ENCODE measurements at regions not wholly inside any gene's neighbourhood (a gene's known extent, or its start where the extent isn't known, plus 50 kb on each side); places are given as distances from the start of the nearest gene placed in this dataset.
"Not testable (repeated sequence)": the region's sequence is repeated elsewhere in the genome, so short reads cannot be mapped to it uniquely, and the experiment has no call there.

GRCh38 chr2:234249034-234249735 lies 198.7 kb downstream of the SPP2 start:
- TF ChIP-seq CTCF (IDR thresholded peaks at IDR 0.05) = no peak
- Histone ChIP-seq H3K27me3 (ENCODE audit: control insufficient read depth, insufficient read depth, low read length) (no peaks in the 10 kb centered on the region), H3K4me2 (ENCODE audit: low read length) (no peak overlapping the region), H2AFZ (no peak overlapping the region), H3K27ac (no peak overlapping the region), H3K4me1 (no peaks in the 10 kb centered on the region), H3K9me3 (ENCODE audit: control insufficient read depth, low read length) (no peaks in the 10 kb centered on the region), H3K36me3 (ENCODE audit: control insufficient read depth, insufficient read depth, low read length) (no peaks in the 10 kb centered on the region), H3K79me2 (no peaks in the 10 kb centered on the region), H3K4me3 (ENCODE audit: low read depth, low read length) (no peak overlapping the region), H3K9ac (no peak overlapping the region)

GRCh38 chr2:234248213-234248710 lies 197.8 kb downstream of the SPP2 start:
- H3K4me3 ChIP-seq (ENCODE audit: low read depth, low read length); H2AFZ ChIP-seq; H3K4me1 ChIP-seq; H3K79me2 ChIP-seq; H3K9me3 ChIP-seq (ENCODE audit: control insufficient read depth, low read length); H3K27me3 ChIP-seq (ENCODE audit: control insufficient read depth, insufficient read depth, low read length); H3K9ac ChIP-seq; H3K27ac ChIP-seq; H3K4me2 ChIP-seq (ENCODE audit: low read length); H3K36me3 ChIP-seq (ENCODE audit: control insufficient read depth, insufficient read depth, low read length): not testable (repeated sequence)

- Histone ChIP-seq H3K4me3 (ENCODE audit: low read depth, low read length) (no peak overlapping the region), H3K36me3 (ENCODE audit: control insufficient read depth, insufficient read depth, low read length) (no peaks in the 10 kb centered on the region), H3K9me3 (ENCODE audit: control insufficient read depth, low read length) (no peaks in the 10 kb centered on the region), H3K79me2 (no peaks in the 10 kb centered on the region), H3K27me3 (ENCODE audit: control insufficient read depth, insufficient read depth, low read length) (no peaks in the 10 kb centered on the region), H3K9ac (no peak overlapping the region), H3K4me1 (no peaks in the 10 kb centered on the region), H3K27ac (no peak overlapping the region), H3K4me2 (ENCODE audit: low read length) (no peak overlapping the region), H2AFZ (no peak overlapping the region)
- no peak for TF ChIP-seq CTCF (IDR thresholded peaks at IDR 0.05)
Observed at GRCh38 chr2:234247453-234248180, 197.1 kb downstream of the SPP2 start.

GRCh38 chr2:234245945-234246344 lies 195.4 kb downstream of the SPP2 start:
- TF ChIP-seq CTCF (IDR thresholded peaks at IDR 0.05) = no peak
- H3K27ac ChIP-seq = no peak overlapping the region

GRCh38 chr2:234243871-234244565 lies 193.5 kb downstream of the SPP2 start:
- no peaks in the 10 kb centered on the region for H3K4me1 ChIP-seq
- TF ChIP-seq CTCF (IDR thresholded peaks at IDR 0.05) = no peak

More at GRCh38 chr2:234245945-234246344, 195.4 kb downstream of the SPP2 start:
- no peaks in the 10 kb centered on the region for H3K36me3 ChIP-seq (ENCODE audit: control insufficient read depth, insufficient read depth, low read length)
- H3K4me2 ChIP-seq (ENCODE audit: low read length) = no peak overlapping the region
- H2AFZ ChIP-seq = no peak overlapping the region
- H3K9ac ChIP-seq = no peak overlapping the region
- no peaks in the 10 kb centered on the region for H3K9me3 ChIP-seq (ENCODE audit: control insufficient read depth, low read length)
- H3K27me3 ChIP-seq (ENCODE audit: control insufficient read depth, insufficient read depth, low read length) = no peaks in the 10 kb centered on the region
- no peaks in the 10 kb centered on the region for H3K4me1 ChIP-seq
- no peak overlapping the region for H3K4me3 ChIP-seq (ENCODE audit: low read depth, low read length)
- no peaks in the 10 kb centered on the region for H3K79me2 ChIP-seq

More at GRCh38 chr2:234243871-234244565, 193.5 kb downstream of the SPP2 start:
- Histone ChIP-seq H3K27me3 (ENCODE audit: control insufficient read depth, insufficient read depth, low read length) (no peaks in the 10 kb centered on the region), H3K79me2 (no peaks in the 10 kb centered on the region), H3K9me3 (ENCODE audit: control insufficient read depth, low read length) (no peaks in the 10 kb centered on the region), H3K4me2 (ENCODE audit: low read length) (no peak overlapping the region), H2AFZ (no peak overlapping the region), H3K4me3 (ENCODE audit: low read depth, low read length) (no peak overlapping the region), H3K27ac (no peak overlapping the region), H3K9ac (no peak overlapping the region), H3K36me3 (ENCODE audit: control insufficient read depth, insufficient read depth, low read length) (no peaks in the 10 kb centered on the region)

Data from parathyroid adenoma (tissue), 2 donors.